ENCODE measurements at regions not wholly inside any gene's neighbourhood (a gene's known extent, or its start where the extent isn't known, plus 50 kb on each side); places are given as distances from the start of the nearest gene placed in this dataset.

DNA sequence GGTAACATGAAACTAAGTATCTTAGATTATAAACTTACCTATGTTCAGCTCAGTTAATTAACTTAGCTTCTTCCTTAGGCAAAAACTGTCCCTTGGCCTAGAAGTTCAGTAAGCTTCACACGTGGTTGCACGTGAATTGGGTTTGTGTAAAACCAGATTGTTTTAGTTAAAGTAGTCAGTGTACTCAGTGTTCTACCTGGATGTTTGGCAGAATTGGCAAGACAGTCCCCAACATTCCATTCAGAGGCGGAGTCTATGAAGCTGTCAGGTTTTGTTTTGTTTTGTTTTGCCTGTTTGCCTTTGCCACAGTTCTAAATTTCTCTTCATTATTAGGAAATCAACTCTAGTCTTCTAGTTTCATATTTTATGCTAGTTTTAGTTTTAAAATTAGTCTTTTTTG is 105.3 kb upstream of the ZEB2 start:
- TF ChIP-seq CTCF (conservative IDR thresholded peaks at IDR 0.05) (no peak), EZH2 (IDR thresholded peaks at IDR 0.05; ENCODE audit: low read depth) (no peak)
